ENCODE measurements at regions not wholly inside any gene's neighbourhood (a gene's known extent, or its start where the extent isn't known, plus 50 kb on each side); places are given as distances from the start of the nearest gene placed in this dataset.

GRCh38 chr4:164212714-164213113 lies 541.2 kb upstream of the SMIM31 start:
- Histone ChIP-seq H3K4me3 (ENCODE audit: low read length) (no peak overlapping the region), H3K27me3 (ENCODE audit: control insufficient read depth, insufficient read depth, low read length) (no peaks in the 10 kb centered on the region), H3K9me3 (ENCODE audit: control insufficient read depth, insufficient read depth, low read length) (peaks cover 3% of the 10 kb centered on the region), H3K4me1 (ENCODE audit: control insufficient read depth, insufficient read depth, low read length) (no peaks in the 10 kb centered on the region), H3K27ac (ENCODE audit: low read length) (no peak overlapping the region), H3K36me3 (ENCODE audit: control insufficient read depth, insufficient read depth, low read length) (no peaks in the 10 kb centered on the region)
- H3K36me3 Mint-ChIP-seq = no peaks in the 10 kb centered on the region
- no peak for DNase-seq
- H3K4me3 Mint-ChIP-seq = no peak overlapping the region
- ATAC-seq = no peak
- H3K9me3 Mint-ChIP-seq = peaks cover 4 to 15% of the 10 kb centered on the region in 2 donors
- H3K27me3 Mint-ChIP-seq (ENCODE audit: low read depth in 2 of 2) = no peaks in the 10 kb centered on the region
- H3K27ac Mint-ChIP-seq = no peak overlapping the region
- no peaks in the 10 kb centered on the region for H3K4me1 Mint-ChIP-seq
- intact Hi-C loops (cut with micrococcal nuclease) = no loop called here
- WGBS (ENCODE audit: insufficient coverage) = 58% methylated on average over 2 of the region's 2 CpGs
- TF ChIP-seq CTCF (IDR thresholded peaks at IDR 0.05) = no peak

- H3K4me3 ChIP-seq (ENCODE audit: low read length) = no peak overlapping the region
- H3K27ac Mint-ChIP-seq = no peak overlapping the region
- no peaks in the 10 kb centered on the region for H3K36me3 ChIP-seq (ENCODE audit: control insufficient read depth, insufficient read depth, low read length)
- peaks cover 3% of the 10 kb centered on the region for H3K9me3 ChIP-seq (ENCODE audit: control insufficient read depth, insufficient read depth, low read length)
- H3K27me3 Mint-ChIP-seq (ENCODE audit: low read depth in 2 of 2) = no peaks in the 10 kb centered on the region
- H3K4me3 Mint-ChIP-seq = no peak overlapping the region
- no peaks in the 10 kb centered on the region for H3K27me3 ChIP-seq (ENCODE audit: control insufficient read depth, insufficient read depth, low read length)
- no peak for TF ChIP-seq CTCF (IDR thresholded peaks at IDR 0.05)
- peaks cover 8 to 12% of the 10 kb centered on the region in 2 donors for H3K9me3 Mint-ChIP-seq
- ATAC-seq (no peak), DNase-seq (no peak)
- no peaks in the 10 kb centered on the region for H3K36me3 Mint-ChIP-seq
- no peaks in the 10 kb centered on the region for H3K4me1 Mint-ChIP-seq
- H3K4me1 ChIP-seq (ENCODE audit: control insufficient read depth, insufficient read depth, low read length) = no peaks in the 10 kb centered on the region
- H3K27ac ChIP-seq (ENCODE audit: low read length) = no peak overlapping the region
- intact Hi-C loops (cut with micrococcal nuclease) = no loop called here
- 81% methylated on average over 10 of the region's 13 CpGs for WGBS (ENCODE audit: insufficient coverage)
Measured at GRCh38 chr4:164215113-164215741, 538.7 kb upstream of the SMIM31 start.

GRCh38 chr4:164221631-164222030 lies 532.3 kb upstream of the SMIM31 start:
- H3K4me1 Mint-ChIP-seq = no peaks in the 10 kb centered on the region
- H3K4me1 ChIP-seq (ENCODE audit: control insufficient read depth, insufficient read depth, low read length) = no peaks in the 10 kb centered on the region
- intact Hi-C loops (cut with micrococcal nuclease) = no loop called here
- no peak for ATAC-seq
- H3K9me3 ChIP-seq (ENCODE audit: control insufficient read depth, insufficient read depth, low read length) = no peaks in the 10 kb centered on the region
- H3K27ac Mint-ChIP-seq = no peak overlapping the region
- no peak overlapping the region for H3K27ac ChIP-seq (ENCODE audit: low read length)
- no peak for TF ChIP-seq CTCF (IDR thresholded peaks at IDR 0.05)
- no peak overlapping the region for H3K4me3 Mint-ChIP-seq
- no peaks in the 10 kb centered on the region for H3K27me3 ChIP-seq (ENCODE audit: control insufficient read depth, insufficient read depth, low read length)
- H3K36me3 ChIP-seq (ENCODE audit: control insufficient read depth, insufficient read depth, low read length) = no peaks in the 10 kb centered on the region
- H3K27me3 Mint-ChIP-seq (ENCODE audit: low read depth in 2 of 2) = no peaks in the 10 kb centered on the region
- WGBS (ENCODE audit: insufficient coverage) = 69% methylated on average over 1 of the region's 1 CpG
- no peak overlapping the region for H3K4me3 ChIP-seq (ENCODE audit: low read length)
- no peaks in the 10 kb centered on the region for H3K36me3 Mint-ChIP-seq
- H3K9me3 Mint-ChIP-seq = peaks cover 10 to 14% of the 10 kb centered on the region in 2 donors
- DNase-seq = no peak

- no peaks in the 10 kb centered on the region for H3K27me3 ChIP-seq (ENCODE audit: control insufficient read depth, insufficient read depth, low read length)
- intact Hi-C loops (cut with micrococcal nuclease) = no loop called here
- Mint-ChIP-seq H3K27ac (no peak overlapping the region), H3K4me1 (no peaks in the 10 kb centered on the region), H3K9me3 (peaks cover 7 to 9% of the 10 kb centered on the region in 2 donors), H3K27me3 (ENCODE audit: low read depth in 2 of 2) (no peaks in the 10 kb centered on the region), H3K36me3 (no peaks in the 10 kb centered on the region), H3K4me3 (no peak overlapping the region)
- H3K36me3 ChIP-seq (ENCODE audit: control insufficient read depth, insufficient read depth, low read length) = no peaks in the 10 kb centered on the region
- no peak for ATAC-seq
- TF ChIP-seq CTCF (IDR thresholded peaks at IDR 0.05) = no peak
- H3K4me1 ChIP-seq (ENCODE audit: control insufficient read depth, insufficient read depth, low read length) = no peaks in the 10 kb centered on the region
- H3K4me3 ChIP-seq (ENCODE audit: low read length) = no peak overlapping the region
- H3K27ac ChIP-seq (ENCODE audit: low read length) = no peak overlapping the region
- H3K9me3 ChIP-seq (ENCODE audit: control insufficient read depth, insufficient read depth, low read length) = no peaks in the 10 kb centered on the region
- DNase-seq = no peak
Measured at GRCh38 chr4:164224871-164225270, 529.1 kb upstream of the SMIM31 start.

Data from natural killer cell (primary cell).